CD8-positive, alpha-beta memory T cell (primary cell): ENCODE measurements at regions not wholly inside any gene's neighbourhood (a gene's known extent, or its start where the extent isn't known, plus 50 kb on each side); places are given as distances from the start of the nearest gene placed in this dataset.

Experiments used
- CTCF ChIA-PET: fragments of 350-600 bp; sonication (Branson Sonifier 250); formaldehyde crosslinking; loops from one replicate; lab custom pipeline; 2021; ENCODE audit warnings: antibody characterized with exemption; lab: Charles Lee
- POLR2A ChIA-PET: fragments of 350-600 bp; sonication (Branson Sonifier 250); formaldehyde crosslinking; loops from one replicate; lab custom pipeline; 2021; ENCODE audit warnings: antibody characterized with exemption; lab: Charles Lee
- DNase-seq, 5 donors: peaks; one replicate each; pipeline versions ENCODE4 v3.0.0 to v3.0.0-alpha.2; 2020 to 2022; ENCODE audit warnings: mixed read lengths in 1 of 5
- H3K27ac ChIP-seq: one replicate; pipeline ENCODE4 v1.7.0; 2013; ENCODE audit warnings: low read depth, mild to moderate bottlenecking, low read length, moderate library complexity
- H3K27me3 ChIP-seq: 2 replicates; pipeline ENCODE4 v1.7.0; 2013; ENCODE audit warnings: low read length, mild to moderate bottlenecking; ENCODE audit not compliant: insufficient read depth, poor library complexity, severe bottlenecking
- H3K36me3 ChIP-seq: 2 replicates; pipeline ENCODE4 v1.7.0; 2013; ENCODE audit warnings: mild to moderate bottlenecking, low read length, moderate library complexity; ENCODE audit not compliant: insufficient read depth
- H3K4me1 ChIP-seq: 2 replicates; pipeline ENCODE4 v1.7.0; 2013; ENCODE audit warnings: mild to moderate bottlenecking, low read length, moderate library complexity; ENCODE audit not compliant: insufficient read depth
- H3K4me3 ChIP-seq: 2 replicates; pipeline ENCODE4 v1.7.0; 2013; ENCODE audit warnings: mild to moderate bottlenecking, low read length
- H3K9me3 ChIP-seq: 2 replicates; pipeline ENCODE4 v1.7.0; 2013; ENCODE audit warnings: mild to moderate bottlenecking, low read length
- H3K27ac Mint-ChIP-seq, 8 donors: one replicate each; pipeline ENCODE4 v1.8.0; 2020 to 2021; ENCODE audit warnings: mixed read lengths in 8 of 8, mild to moderate bottlenecking in 6 of 8, inconsistent platforms in 3 of 8, moderate library complexity in 3 of 8
- H3K27me3 Mint-ChIP-seq, 2 donors: one replicate each; pipeline ENCODE4 v1.8.0; 2020 to 2021; ENCODE audit warnings: mixed read lengths in 2 of 2, mild to moderate bottlenecking in 1 of 2, moderate library complexity in 1 of 2
- H3K36me3 Mint-ChIP-seq, 3 donors: one replicate each; pipeline ENCODE4 v1.8.0; 2020 to 2021; ENCODE audit warnings: mixed read lengths in 3 of 3, inconsistent platforms in 1 of 3, mild to moderate bottlenecking in 1 of 3
- H3K4me1 Mint-ChIP-seq, 3 donors: one replicate each; pipeline ENCODE4 v1.8.0; 2020 to 2021; ENCODE audit warnings: mixed read lengths in 3 of 3, inconsistent platforms in 1 of 3, mild to moderate bottlenecking in 1 of 3
- H3K4me3 Mint-ChIP-seq, 7 donors: one replicate each; pipeline ENCODE4 v1.8.0; 2020 to 2021; ENCODE audit warnings: mixed read lengths in 7 of 7, mild to moderate bottlenecking in 6 of 7, moderate library complexity in 4 of 7, inconsistent platforms in 2 of 7
- H3K9me3 Mint-ChIP-seq, 5 donors: one replicate each; pipeline ENCODE4 v1.8.0; 2020 to 2022; ENCODE audit warnings: mixed read lengths in 5 of 5, mild to moderate bottlenecking in 3 of 5, moderate library complexity in 2 of 5, inconsistent platforms in 1 of 5

GRCh38 chr2:219902891-219903552 lies 275.6 kb downstream of the SLC4A3 start:
- no peaks in the 10 kb centered on the region for H3K4me1 Mint-ChIP-seq
- Histone ChIP-seq H3K4me1 (no peaks in the 10 kb centered on the region), H3K27me3 (no peaks in the 10 kb centered on the region), H3K4me3 (no peak overlapping the region), H3K36me3 (no peaks in the 10 kb centered on the region), H3K27ac (no peak overlapping the region), H3K9me3 (no peaks in the 10 kb centered on the region)
- H3K27ac Mint-ChIP-seq: no peak overlapping the region
- peaks cover 0 to 7% of the 10 kb centered on the region in 2 donors for H3K27me3 Mint-ChIP-seq
- H3K36me3 Mint-ChIP-seq: no peaks in the 10 kb centered on the region
- no peak for DNase-seq
- H3K9me3 Mint-ChIP-seq: peaks cover 0 to 2% (median 0%) of the 10 kb centered on the region in 5 donors
- no peak overlapping the region for H3K4me3 Mint-ChIP-seq
- ChIA-PET CTCF (no interaction called here), POLR2A (no interaction called here)

DNA sequence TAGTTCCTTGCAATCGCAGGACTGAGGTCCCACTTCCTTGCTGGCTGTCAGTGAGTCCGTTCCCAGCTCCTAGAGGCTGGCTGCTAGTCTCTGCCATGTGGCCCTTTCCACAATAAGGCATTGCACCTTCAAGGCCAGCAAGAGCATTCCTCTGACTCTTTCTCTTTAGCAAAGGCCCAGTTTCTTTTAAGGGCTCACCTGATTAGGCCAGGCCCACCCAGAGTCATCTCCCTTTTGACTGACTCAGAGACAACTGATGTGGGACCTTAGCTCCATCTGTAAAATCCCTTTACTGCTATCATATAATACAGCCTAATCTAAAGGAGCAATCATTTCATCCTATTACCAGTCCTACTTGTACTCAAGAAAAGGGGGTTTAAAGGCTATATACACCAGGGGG lies 278.2 kb downstream of the SLC4A3 start:
- ChIA-PET CTCF (no interaction called here), POLR2A (no interaction called here)
- no peaks in the 10 kb centered on the region for H3K36me3 Mint-ChIP-seq

DNA sequence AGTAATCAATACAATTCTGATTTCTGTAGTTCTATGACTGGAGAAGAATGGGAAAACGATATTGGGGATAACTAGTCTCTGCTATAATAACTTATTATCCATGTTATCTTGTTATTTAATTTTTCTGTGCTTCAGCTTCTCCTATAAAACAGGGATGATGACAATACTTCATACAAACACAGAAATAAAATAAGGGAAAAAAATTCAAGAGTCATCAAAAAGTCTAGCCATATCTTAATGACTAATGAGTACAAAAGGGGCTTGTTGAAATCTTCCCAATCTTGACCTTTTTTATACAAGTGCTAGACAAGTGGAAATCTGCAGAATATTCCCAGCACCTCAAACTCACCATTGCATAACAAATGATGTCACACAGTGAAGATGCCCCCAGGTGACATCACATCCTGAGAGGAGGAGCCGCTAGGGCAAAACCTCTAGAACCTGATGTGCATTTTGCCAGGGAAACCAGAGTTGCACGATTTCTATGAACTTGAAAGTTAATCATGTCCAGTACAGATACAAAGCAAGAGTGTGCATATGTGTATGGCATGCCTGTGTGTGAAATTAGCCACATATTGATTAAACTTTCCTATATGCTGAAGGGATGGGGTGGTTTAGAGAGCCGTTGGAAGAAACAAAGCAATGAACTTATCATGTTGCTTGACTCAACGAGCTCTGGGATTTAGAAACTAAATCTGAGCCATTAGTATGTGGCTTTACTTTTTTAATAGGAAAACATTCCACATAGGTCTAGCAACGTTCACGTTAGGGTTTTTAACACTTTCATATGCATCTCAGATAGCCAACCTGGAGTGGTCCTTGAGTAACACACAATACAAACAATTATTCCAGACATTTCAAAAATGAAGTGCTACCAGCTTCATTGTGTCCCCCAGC lies 278.9 kb downstream of the SLC4A3 start:
- no peaks in the 10 kb centered on the region for H3K4me1 ChIP-seq
- H3K27me3 ChIP-seq: no peaks in the 10 kb centered on the region
- ChIA-PET CTCF (no interaction called here), POLR2A (no interaction called here)
- H3K36me3 ChIP-seq: no peaks in the 10 kb centered on the region
- peaks cover 0 to 7% of the 10 kb centered on the region in 2 donors for H3K27me3 Mint-ChIP-seq
- peaks cover 0 to 2% (median 0%) of the 10 kb centered on the region in 5 donors for H3K9me3 Mint-ChIP-seq
- H3K4me1 Mint-ChIP-seq: no peaks in the 10 kb centered on the region
- no peak for DNase-seq
- H3K27ac Mint-ChIP-seq: no peak overlapping the region
- no peak overlapping the region for H3K4me3 ChIP-seq
- H3K9me3 ChIP-seq: no peaks in the 10 kb centered on the region
- H3K4me3 Mint-ChIP-seq: no peak overlapping the region
- no peaks in the 10 kb centered on the region for H3K36me3 Mint-ChIP-seq
- H3K27ac ChIP-seq: no peak overlapping the region

More for the DNA sequence above, 278.2 kb downstream of the SLC4A3 start:
- H3K27ac Mint-ChIP-seq: no peak overlapping the region
- H3K27me3 Mint-ChIP-seq: peaks cover 0 to 7% of the 10 kb centered on the region in 2 donors
- Histone ChIP-seq H3K27me3 (no peaks in the 10 kb centered on the region), H3K36me3 (no peaks in the 10 kb centered on the region), H3K4me1 (no peaks in the 10 kb centered on the region), H3K4me3 (no peak overlapping the region), H3K9me3 (no peaks in the 10 kb centered on the region), H3K27ac (no peak overlapping the region)
- no peak for DNase-seq
- no peak overlapping the region for H3K4me3 Mint-ChIP-seq
- H3K4me1 Mint-ChIP-seq: no peaks in the 10 kb centered on the region
- H3K9me3 Mint-ChIP-seq: peaks cover 0 to 2% (median 0%) of the 10 kb centered on the region in 5 donors

DNA sequence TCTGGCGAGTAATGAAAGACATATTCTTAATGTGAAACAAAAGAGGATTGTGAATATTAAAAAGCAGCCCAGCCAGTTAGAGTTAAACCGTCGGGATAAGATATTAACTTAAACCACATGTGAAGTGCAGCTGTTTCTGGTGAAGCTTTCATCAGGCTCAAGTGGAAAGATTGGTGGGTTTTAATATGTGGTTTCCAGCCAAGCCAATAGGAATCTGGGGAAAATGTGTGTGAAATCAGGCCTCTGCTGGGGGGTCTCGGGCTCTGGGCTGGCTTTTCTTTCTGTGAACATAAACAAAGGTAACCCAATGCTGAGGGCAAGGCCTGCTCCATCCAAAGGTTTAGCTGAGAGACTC lies 279.6 kb downstream of the SLC4A3 start:
- no peaks in the 10 kb centered on the region for H3K4me1 ChIP-seq
- Mint-ChIP-seq H3K36me3 (no peaks in the 10 kb centered on the region), H3K27me3 (peaks cover 0 to 7% of the 10 kb centered on the region in 2 donors), H3K9me3 (peaks cover 0 to 2% (median 0%) of the 10 kb centered on the region in 5 donors), H3K27ac (no peak overlapping the region), H3K4me3 (no peak overlapping the region), H3K4me1 (no peaks in the 10 kb centered on the region)
- DNase-seq: no peak
- CTCF ChIA-PET: no interaction called here
- H3K27me3 ChIP-seq: no peaks in the 10 kb centered on the region
- H3K27ac ChIP-seq: no peak overlapping the region
- H3K4me3 ChIP-seq: no peak overlapping the region
- H3K36me3 ChIP-seq: no peaks in the 10 kb centered on the region
- H3K9me3 ChIP-seq: no peaks in the 10 kb centered on the region
- POLR2A ChIA-PET: no interaction called here

- H3K27me3 ChIP-seq: no peaks in the 10 kb centered on the region
- Mint-ChIP-seq H3K4me1 (no peaks in the 10 kb centered on the region), H3K4me3 (no peak overlapping the region), H3K36me3 (no peaks in the 10 kb centered on the region), H3K27ac (no peak overlapping the region), H3K27me3 (peaks cover 0 to 7% of the 10 kb centered on the region in 2 donors), H3K9me3 (peaks cover 0 to 2% (median 0%) of the 10 kb centered on the region in 5 donors)
- no peaks in the 10 kb centered on the region for H3K36me3 ChIP-seq
- no peak overlapping the region for H3K4me3 ChIP-seq
- no peaks in the 10 kb centered on the region for H3K9me3 ChIP-seq
- ChIA-PET CTCF (no interaction called here), POLR2A (no interaction called here)
- no peaks in the 10 kb centered on the region for H3K4me1 ChIP-seq
- no peak for DNase-seq
- no peak overlapping the region for H3K27ac ChIP-seq
Observed at GRCh38 chr2:219908538-219908937, 281.1 kb downstream of the SLC4A3 start.

DNA sequence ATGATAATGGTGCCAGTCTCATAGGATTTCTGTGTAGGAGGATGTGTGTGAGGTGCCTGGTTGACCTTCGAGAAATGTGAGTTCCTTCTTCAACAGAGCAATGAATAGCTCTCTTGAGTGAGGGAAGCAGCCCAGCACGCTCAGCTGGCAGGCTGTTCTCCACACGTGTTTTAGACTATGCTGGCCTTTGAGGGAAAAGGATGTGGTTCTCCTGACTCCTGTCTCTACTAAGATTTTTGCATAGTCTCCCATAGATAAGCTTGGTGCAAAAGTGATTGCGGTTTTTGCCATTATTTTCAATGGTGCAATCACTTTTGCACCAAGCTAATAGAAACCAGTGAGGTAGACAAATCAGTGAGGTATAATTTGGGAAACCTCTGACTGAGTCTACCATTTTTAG lies 284.1 kb downstream of the SLC4A3 start:
- Mint-ChIP-seq H3K27ac (no peak overlapping the region), H3K36me3 (no peaks in the 10 kb centered on the region), H3K4me3 (no peak overlapping the region), H3K9me3 (peaks cover 0 to 3% (median 0%) of the 10 kb centered on the region in 5 donors), H3K27me3 (no peaks in the 10 kb centered on the region), H3K4me1 (no peaks in the 10 kb centered on the region)
- Histone ChIP-seq H3K4me3 (no peak overlapping the region), H3K27ac (no peak overlapping the region), H3K9me3 (no peaks in the 10 kb centered on the region), H3K36me3 (no peaks in the 10 kb centered on the region), H3K27me3 (no peaks in the 10 kb centered on the region), H3K4me1 (no peaks in the 10 kb centered on the region)
- POLR2A ChIA-PET: no interaction called here
- CTCF ChIA-PET: no interaction called here
- no peak for DNase-seq

DNA sequence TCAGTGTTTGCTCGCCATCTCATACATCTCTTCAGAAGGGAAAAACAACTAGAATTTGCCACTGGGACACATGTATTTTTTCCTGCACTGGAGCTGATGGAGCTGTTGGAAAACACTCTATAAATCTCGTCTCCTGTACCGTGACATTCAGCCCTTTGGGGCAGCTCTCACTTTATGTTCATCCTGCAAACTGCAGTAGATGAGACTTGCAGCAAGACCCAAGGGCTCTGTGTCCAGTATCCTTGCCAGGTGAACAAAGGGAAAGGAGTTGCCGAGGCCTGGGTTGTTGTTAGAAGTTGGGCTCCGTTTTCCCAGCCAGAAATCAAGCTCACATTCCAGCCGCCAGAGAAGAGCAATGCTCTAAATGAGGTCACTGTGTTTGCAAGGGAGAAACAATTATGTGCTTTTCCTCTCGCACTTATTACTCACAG lies 285.1 kb downstream of the SLC4A3 start:
- Mint-ChIP-seq H3K4me3 (no peak overlapping the region), H3K36me3 (no peaks in the 10 kb centered on the region), H3K9me3 (peaks cover 0 to 3% (median 0%) of the 10 kb centered on the region in 5 donors), H3K4me1 (no peaks in the 10 kb centered on the region), H3K27me3 (no peaks in the 10 kb centered on the region), H3K27ac (no peak overlapping the region)
- ChIA-PET POLR2A (no interaction called here), CTCF (no interaction called here)
- H3K9me3 ChIP-seq: no peaks in the 10 kb centered on the region
- H3K4me1 ChIP-seq: no peaks in the 10 kb centered on the region
- no peak overlapping the region for H3K4me3 ChIP-seq
- no peaks in the 10 kb centered on the region for H3K27me3 ChIP-seq
- DNase-seq: no peak
- no peak overlapping the region for H3K27ac ChIP-seq
- no peaks in the 10 kb centered on the region for H3K36me3 ChIP-seq

DNA sequence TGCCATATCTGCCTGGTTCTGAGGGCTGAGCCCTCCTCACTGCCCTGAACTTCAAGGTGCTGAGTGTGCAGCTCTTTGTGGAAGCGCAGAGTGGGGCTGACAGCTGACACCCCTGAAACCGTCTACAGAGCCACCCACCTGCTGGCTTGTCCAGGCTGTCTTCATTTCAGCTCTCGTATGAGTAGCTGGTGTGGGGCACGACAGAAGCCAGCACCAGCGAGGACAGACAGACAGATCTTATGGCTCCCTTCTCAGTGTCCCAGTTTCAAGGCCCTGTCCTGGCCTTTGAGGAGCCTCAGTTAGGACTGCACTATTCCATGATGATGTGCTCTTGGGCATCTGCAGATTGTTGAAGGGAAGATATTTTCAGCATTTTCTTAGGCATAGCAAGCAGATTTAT lies 287.1 kb downstream of the SLC4A3 start:
- Mint-ChIP-seq H3K4me3 (no peak overlapping the region), H3K36me3 (no peaks in the 10 kb centered on the region), H3K27ac (no peak overlapping the region), H3K27me3 (no peaks in the 10 kb centered on the region), H3K9me3 (peaks cover 0 to 3% (median 0%) of the 10 kb centered on the region in 5 donors), H3K4me1 (no peaks in the 10 kb centered on the region)
- H3K27ac ChIP-seq: no peak overlapping the region
- no peaks in the 10 kb centered on the region for H3K9me3 ChIP-seq
- no peaks in the 10 kb centered on the region for H3K36me3 ChIP-seq
- ChIA-PET POLR2A (no interaction called here), CTCF (no interaction called here)
- H3K27me3 ChIP-seq: no peaks in the 10 kb centered on the region
- DNase-seq: no peak
- H3K4me3 ChIP-seq: no peak overlapping the region
- no peaks in the 10 kb centered on the region for H3K4me1 ChIP-seq
